HL-60 (cell line): ENCODE measurements at regions not wholly inside any gene's neighbourhood (a gene's known extent, or its start where the extent isn't known, plus 50 kb on each side); places are given as distances from the start of the nearest gene placed in this dataset.

Source experiments
- GABPA ChIP-seq: IDR thresholded peaks from 2 replicates; pipeline ENCODE4 v1.6.1; 2012; ENCODE audit warnings: low read depth
- POLR2AphosphoS5 ChIP-seq: IDR thresholded peaks from 2 replicates; pipeline ENCODE4 v1.6.1; 2012; ENCODE audit warnings: low read depth
- TF ChIP-seq, protein P1 (sequence below): IDR thresholded peaks from one replicate; pipeline ENCODE4 v1.5.1; 2011; ENCODE audit warnings: low read length, control low read depth, inconsistent platforms; ENCODE audit not compliant: insufficient read depth
- TF ChIP-seq, protein P2 (sequence below): IDR thresholded peaks from 2 replicates; pipeline ENCODE4 v1.6.1; 2012; ENCODE audit warnings: low read depth; ENCODE audit not compliant: insufficient replicate concordance

DNA sequence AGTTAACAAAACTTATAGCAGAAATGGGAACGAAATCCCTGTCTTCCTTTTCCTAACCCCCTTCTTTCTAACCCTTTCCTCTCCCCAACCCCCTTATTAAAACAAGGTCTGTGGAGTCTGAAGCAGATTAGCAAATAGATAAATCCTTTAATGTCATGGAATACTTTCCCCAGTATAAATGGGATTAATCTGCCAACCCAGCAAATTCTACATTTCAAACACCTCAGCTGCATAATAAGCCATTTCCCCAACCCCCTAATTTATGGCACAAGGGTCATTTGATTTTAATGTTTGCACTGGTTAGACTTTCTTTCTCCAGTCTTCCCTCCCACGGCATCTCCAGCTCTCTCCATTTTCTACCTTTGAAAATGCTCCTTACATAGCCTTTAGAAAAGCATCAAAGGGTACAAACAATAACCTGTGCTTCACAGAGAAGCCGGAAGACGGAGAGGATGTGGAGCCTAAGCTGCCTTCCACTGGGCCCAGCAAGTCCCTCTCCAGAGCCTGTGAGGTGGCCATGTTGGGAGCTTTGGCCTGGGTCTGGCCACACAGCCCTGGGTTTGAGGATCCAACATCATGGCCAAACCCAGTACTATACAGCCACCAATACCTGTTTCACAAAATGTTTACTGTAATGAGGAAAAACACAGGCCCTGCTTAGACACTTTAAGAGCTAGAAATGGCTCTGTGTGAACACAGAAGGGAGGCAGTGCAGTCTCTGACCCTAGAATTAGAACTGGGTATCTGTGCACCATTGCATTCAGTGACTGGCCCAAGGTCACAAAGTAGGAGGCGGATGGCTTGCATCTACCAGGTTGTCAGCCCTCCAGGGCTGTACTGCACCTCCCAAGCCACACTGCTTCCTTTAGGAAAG lies 56.9 kb upstream of the SPRY1 start:
- TF ChIP-seq POLR2AphosphoS5 (no peak), GABPA (no peak)
- TF ChIP-seq, protein P1, sequence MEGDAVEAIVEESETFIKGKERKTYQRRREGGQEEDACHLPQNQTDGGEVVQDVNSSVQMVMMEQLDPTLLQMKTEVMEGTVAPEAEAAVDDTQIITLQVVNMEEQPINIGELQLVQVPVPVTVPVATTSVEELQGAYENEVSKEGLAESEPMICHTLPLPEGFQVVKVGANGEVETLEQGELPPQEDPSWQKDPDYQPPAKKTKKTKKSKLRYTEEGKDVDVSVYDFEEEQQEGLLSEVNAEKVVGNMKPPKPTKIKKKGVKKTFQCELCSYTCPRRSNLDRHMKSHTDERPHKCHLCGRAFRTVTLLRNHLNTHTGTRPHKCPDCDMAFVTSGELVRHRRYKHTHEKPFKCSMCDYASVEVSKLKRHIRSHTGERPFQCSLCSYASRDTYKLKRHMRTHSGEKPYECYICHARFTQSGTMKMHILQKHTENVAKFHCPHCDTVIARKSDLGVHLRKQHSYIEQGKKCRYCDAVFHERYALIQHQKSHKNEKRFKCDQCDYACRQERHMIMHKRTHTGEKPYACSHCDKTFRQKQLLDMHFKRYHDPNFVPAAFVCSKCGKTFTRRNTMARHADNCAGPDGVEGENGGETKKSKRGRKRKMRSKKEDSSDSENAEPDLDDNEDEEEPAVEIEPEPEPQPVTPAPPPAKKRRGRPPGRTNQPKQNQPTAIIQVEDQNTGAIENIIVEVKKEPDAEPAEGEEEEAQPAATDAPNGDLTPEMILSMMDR: no peak
- TF ChIP-seq, protein P2, sequence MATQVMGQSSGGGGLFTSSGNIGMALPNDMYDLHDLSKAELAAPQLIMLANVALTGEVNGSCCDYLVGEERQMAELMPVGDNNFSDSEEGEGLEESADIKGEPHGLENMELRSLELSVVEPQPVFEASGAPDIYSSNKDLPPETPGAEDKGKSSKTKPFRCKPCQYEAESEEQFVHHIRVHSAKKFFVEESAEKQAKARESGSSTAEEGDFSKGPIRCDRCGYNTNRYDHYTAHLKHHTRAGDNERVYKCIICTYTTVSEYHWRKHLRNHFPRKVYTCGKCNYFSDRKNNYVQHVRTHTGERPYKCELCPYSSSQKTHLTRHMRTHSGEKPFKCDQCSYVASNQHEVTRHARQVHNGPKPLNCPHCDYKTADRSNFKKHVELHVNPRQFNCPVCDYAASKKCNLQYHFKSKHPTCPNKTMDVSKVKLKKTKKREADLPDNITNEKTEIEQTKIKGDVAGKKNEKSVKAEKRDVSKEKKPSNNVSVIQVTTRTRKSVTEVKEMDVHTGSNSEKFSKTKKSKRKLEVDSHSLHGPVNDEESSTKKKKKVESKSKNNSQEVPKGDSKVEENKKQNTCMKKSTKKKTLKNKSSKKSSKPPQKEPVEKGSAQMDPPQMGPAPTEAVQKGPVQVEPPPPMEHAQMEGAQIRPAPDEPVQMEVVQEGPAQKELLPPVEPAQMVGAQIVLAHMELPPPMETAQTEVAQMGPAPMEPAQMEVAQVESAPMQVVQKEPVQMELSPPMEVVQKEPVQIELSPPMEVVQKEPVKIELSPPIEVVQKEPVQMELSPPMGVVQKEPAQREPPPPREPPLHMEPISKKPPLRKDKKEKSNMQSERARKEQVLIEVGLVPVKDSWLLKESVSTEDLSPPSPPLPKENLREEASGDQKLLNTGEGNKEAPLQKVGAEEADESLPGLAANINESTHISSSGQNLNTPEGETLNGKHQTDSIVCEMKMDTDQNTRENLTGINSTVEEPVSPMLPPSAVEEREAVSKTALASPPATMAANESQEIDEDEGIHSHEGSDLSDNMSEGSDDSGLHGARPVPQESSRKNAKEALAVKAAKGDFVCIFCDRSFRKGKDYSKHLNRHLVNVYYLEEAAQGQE: no peak
